H9 (cell line): ENCODE measurements at regions not wholly inside any gene's neighbourhood (a gene's known extent, or its start where the extent isn't known, plus 50 kb on each side); places are given as distances from the start of the nearest gene placed in this dataset.
A peak's percentile ranks its signal among the peaks of the same experiment; 100 is the strongest.

ENCODE experiments used
- DNase-seq: peaks from one replicate; pipeline ENCODE4 v3.0.0-alpha.2; 2017
- H2AFZ ChIP-seq: one replicate; pipeline ENCODE4 v1.6.1; 2013; ENCODE audit warnings: mild to moderate bottlenecking, low read length, control low read depth, moderate library complexity
- H2AK5ac ChIP-seq: 2 replicates; pipeline ENCODE4 v1.6.1; 2013; ENCODE audit warnings: low read length, control low read depth, mixed read lengths; ENCODE audit not compliant: insufficient read length
- H2BK120ac ChIP-seq: one replicate; pipeline ENCODE4 v1.6.1; 2013; ENCODE audit warnings: low read depth, mild to moderate bottlenecking, low read length, control low read depth, inconsistent platforms; ENCODE audit not compliant: poor library complexity, severe bottlenecking
- H2BK12ac ChIP-seq: 2 replicates; pipeline ENCODE4 v1.6.1; 2013; ENCODE audit warnings: low read length, control low read depth, mixed read lengths, low read depth; ENCODE audit not compliant: insufficient read length
- H2BK15ac ChIP-seq: 2 replicates; pipeline ENCODE4 v1.6.1; 2013; ENCODE audit warnings: low read depth, low read length, control low read depth
- H2BK20ac ChIP-seq: one replicate; pipeline ENCODE4 v1.6.1; 2013; ENCODE audit warnings: low read depth, mild to moderate bottlenecking, low read length, control low read depth, inconsistent platforms; ENCODE audit not compliant: poor library complexity, severe bottlenecking
- H2BK5ac ChIP-seq: 2 replicates; pipeline ENCODE4 v1.6.1; 2013; ENCODE audit warnings: low read length, control low read depth, mixed read lengths; ENCODE audit not compliant: insufficient read length
- H3K14ac ChIP-seq: 2 replicates; pipeline ENCODE4 v1.6.1; 2013; ENCODE audit warnings: low read length, control low read depth; ENCODE audit not compliant: insufficient read depth
- H3K18ac ChIP-seq: 2 replicates; pipeline ENCODE4 v1.6.1; 2013; ENCODE audit warnings: low read depth, mild to moderate bottlenecking, mixed read lengths, low read length, control low read depth; ENCODE audit not compliant: insufficient read length
- H3K23ac ChIP-seq: 2 replicates; pipeline ENCODE4 v1.6.1; 2013; ENCODE audit warnings: low read length, control low read depth, mixed read lengths, low read depth; ENCODE audit not compliant: insufficient read length
- H3K23me2 ChIP-seq: 2 replicates; pipeline ENCODE4 v1.6.1; 2013; ENCODE audit warnings: low read depth, mild to moderate bottlenecking, mixed read lengths, low read length, control low read depth; ENCODE audit not compliant: insufficient read length, poor library complexity, severe bottlenecking
- H3K27ac ChIP-seq: 2 replicates; pipeline ENCODE4 v1.5.1; 2013; ENCODE audit warnings: low read length, control low read depth, mixed read lengths, low read depth; ENCODE audit not compliant: insufficient read length
- H3K27me3 ChIP-seq: 2 replicates; pipeline ENCODE4 v1.6.1; 2013; ENCODE audit warnings: low read length, control low read depth, inconsistent platforms; ENCODE audit not compliant: insufficient read depth
- H3K4ac ChIP-seq: 2 replicates; pipeline ENCODE4 v1.6.1; 2013; ENCODE audit warnings: low read depth, mild to moderate bottlenecking, control low read depth, inconsistent platforms, low read length, moderate library complexity
- H3K4me1 ChIP-seq: 2 replicates; pipeline ENCODE4 v1.6.1; 2013; ENCODE audit warnings: low read length, control low read depth, inconsistent platforms; ENCODE audit not compliant: insufficient read depth
- H3K4me2 ChIP-seq: 2 replicates; pipeline ENCODE4 v1.6.1; 2013; ENCODE audit warnings: low read length, control low read depth, mixed read lengths; ENCODE audit not compliant: insufficient read length, insufficient read depth
- H3K56ac ChIP-seq: 2 replicates; pipeline ENCODE4 v1.6.1; 2013; ENCODE audit warnings: low read depth, mild to moderate bottlenecking, mixed read lengths, low read length, control low read depth; ENCODE audit not compliant: insufficient read length
- H3K79me1 ChIP-seq: 2 replicates; pipeline ENCODE4 v1.6.1; 2013; ENCODE audit warnings: low read depth, mild to moderate bottlenecking, moderate library complexity, low read length, control low read depth, inconsistent platforms; ENCODE audit not compliant: insufficient read depth, poor library complexity, severe bottlenecking
- H3K79me2 ChIP-seq: 2 replicates; pipeline ENCODE4 v1.6.1; 2013; ENCODE audit warnings: low read length, control low read depth, inconsistent platforms; ENCODE audit not compliant: insufficient read depth
- H3K9ac ChIP-seq: 2 replicates; pipeline ENCODE4 v1.6.1; 2013; ENCODE audit warnings: low read length, control low read depth, mixed read lengths; ENCODE audit not compliant: insufficient read length; ENCODE audit errors: extremely low read depth
- H3K9me3 ChIP-seq: one replicate; pipeline ENCODE4 v1.6.1; 2013; ENCODE audit warnings: low read depth, low read length, inconsistent platforms; ENCODE audit not compliant: control insufficient read depth
- H3T11ph ChIP-seq: one replicate; pipeline ENCODE4 v1.6.1; 2013; ENCODE audit warnings: mild to moderate bottlenecking, low read length, control low read depth, inconsistent platforms
- H4K20me1 ChIP-seq: one replicate; pipeline ENCODE4 v1.6.1; 2013; ENCODE audit not compliant: control insufficient read depth, insufficient read length, insufficient read depth
- H4K5ac ChIP-seq: 2 replicates; pipeline ENCODE4 v1.6.1; 2013; ENCODE audit warnings: low read depth, mild to moderate bottlenecking, mixed read lengths, low read length, control low read depth; ENCODE audit not compliant: insufficient read length
- H4K8ac ChIP-seq: replicated peaks from 2 replicates; pipeline ENCODE4 v1.6.1; 2013; ENCODE audit warnings: low read length, control low read depth, mixed read lengths, low read depth; ENCODE audit not compliant: insufficient read length
- H4K91ac ChIP-seq: 2 replicates; pipeline ENCODE4 v1.6.1; 2013; ENCODE audit warnings: low read depth, mild to moderate bottlenecking, moderate library complexity, mixed read lengths, low read length, control low read depth; ENCODE audit not compliant: insufficient read length
- H3K27ac Mint-ChIP-seq, 3 experiments: 2 replicates in 2 of 3; 3 replicates in 1 of 3; pipeline ENCODE4 v1.8.0; 2020 to 2021; ENCODE audit warnings: mixed read lengths in 3 of 3, mild to moderate bottlenecking in 1 of 3, moderate library complexity in 1 of 3
- H3K27me3 Mint-ChIP-seq: 2 replicates; pipeline ENCODE4 v1.8.0; 2021; ENCODE audit warnings: low read depth, mild to moderate bottlenecking, moderate library complexity, mixed read lengths
- H3K36me3 Mint-ChIP-seq, 3 experiments: 2 replicates in 2 of 3; 3 replicates in 1 of 3; pipeline ENCODE4 v1.8.0; 2020 to 2021; ENCODE audit warnings: low read depth in 3 of 3, mixed read lengths in 3 of 3; ENCODE audit not compliant: insufficient read depth in 1 of 3
- H3K4me1 Mint-ChIP-seq, 2 experiments: 2 replicates each; pipeline ENCODE4 v1.8.0; 2020; ENCODE audit warnings: mixed read lengths in 2 of 2
- H3K4me3 Mint-ChIP-seq, 2 experiments: 2 replicates in 1 of 2; 3 replicates in 1 of 2; pipeline ENCODE4 v1.8.0; 2020 to 2021; ENCODE audit warnings: mild to moderate bottlenecking in 2 of 2, mixed read lengths in 2 of 2, moderate library complexity in 1 of 2
- H3K9me3 Mint-ChIP-seq, 2 experiments: 2 replicates in 1 of 2; 3 replicates in 1 of 2; pipeline ENCODE4 v1.8.0; 2020; ENCODE audit warnings: mild to moderate bottlenecking in 2 of 2, mixed read lengths in 2 of 2, moderate library complexity in 1 of 2
- CTCF ChIP-seq: fragments of 200-600 bp; sonication (generic); conservative IDR thresholded peaks from 3 replicates; pipeline ENCODE4 v1.8.0; 2021; ENCODE audit warnings: antibody characterized with exemption, mild to moderate bottlenecking
- whole genome bisulfite sequencing: extraction: QIAGEN DNeasy Blood & Tissue Kit; methylation state at CpG from one replicate; pipeline ENCODE4 v1.1.7; 2013; ENCODE audit warnings: missing lambda C conversion rate, low lambda C conversion rate, mixed read lengths; ENCODE audit not compliant: insufficient read length; ENCODE audit errors: extremely low coverage; 5-methylcytosine and 5-hydroxymethylcytosine counted together

GRCh38 chr5:3393122-3393919 lies 202.3 kb upstream of the IRX1 start:
- no peaks in the 10 kb centered on the region for H3K9me3 Mint-ChIP-seq
- Histone ChIP-seq H2AK5ac (no peak overlapping the region), H2BK120ac (no peak overlapping the region), H3K79me1 (no peaks in the 10 kb centered on the region), H3K79me2 (no peaks in the 10 kb centered on the region), H3K9ac (no peak overlapping the region), H3K4me2 (no peak overlapping the region), H3K23me2 (no peaks in the 10 kb centered on the region), H3K4me1 (peaks cover 3% of the 10 kb centered on the region; the same call in 1 of the 2 replicates), H4K8ac (no peak overlapping the region), H3T11ph (no peak overlapping the region), H3K23ac (no peak overlapping the region), H3K27ac (no peak overlapping the region), H3K4ac (no peak overlapping the region), H2BK5ac (no peak overlapping the region), H4K91ac (no peak overlapping the region), H2BK20ac (no peak overlapping the region), H3K56ac (no peak overlapping the region), H2BK12ac (no peak overlapping the region), H3K14ac (no peak overlapping the region), H3K9me3 (no peaks in the 10 kb centered on the region), H4K20me1 (no peaks in the 10 kb centered on the region), H4K5ac (no peak overlapping the region), H3K18ac (peak overlapping the region; percentile 67), H2BK15ac (no peak overlapping the region), H2AFZ (no peak overlapping the region), H3K27me3 (no peaks in the 10 kb centered on the region)
- no peak for TF ChIP-seq CTCF
- H3K4me3 Mint-ChIP-seq: no peak overlapping the region
- H3K4me1 Mint-ChIP-seq: peaks cover 17 to 32% of the 10 kb centered on the region in 2 experiments
- H3K36me3 Mint-ChIP-seq: no peaks in the 10 kb centered on the region
- DNase-seq: no peak
- no CpG with 5 or more reads among the region's 27 CpGs for WGBS
- no peaks in the 10 kb centered on the region; the same call in none of the 2 replicates for H3K27me3 Mint-ChIP-seq
- no peak overlapping the region for H3K27ac Mint-ChIP-seq
